NCI-H446 treated with DMSO at 0.1 percent for 48 hours (cell line): ENCODE measurements at regions not wholly inside any gene's neighbourhood (a gene's known extent, or its start where the extent isn't known, plus 50 kb on each side); places are given as distances from the start of the nearest gene placed in this dataset.

ENCODE experiments used
- DNase-seq: peaks from one replicate; lab custom pipeline; 2025; lab: John Stamatoyannopoulos, UW

- DNase-seq = no peak
These were observed 462.9 kb downstream of the CDK5RAP2 start for GRCh38 chr9:120117081-120117480.

- peak; percentile 27 for DNase-seq
These were observed 469.4 kb downstream of the CDK5RAP2 start for GRCh38 chr9:120110520-120110919.

GRCh38 chr9:120109242-120109641 lies 470.7 kb downstream of the CDK5RAP2 start:
- no peak for DNase-seq

GRCh38 chr9:120107138-120107537 lies 472.8 kb downstream of the CDK5RAP2 start:
- DNase-seq = no peak

GRCh38 chr9:120104771-120105170 lies 475.2 kb downstream of the CDK5RAP2 start:
- DNase-seq = no peak

- DNase-seq = no peak
These were observed 479.4 kb downstream of the CDK5RAP2 start for GRCh38 chr9:120100595-120100994.

- DNase-seq = no peak
These were observed 480.9 kb downstream of the CDK5RAP2 start for GRCh38 chr9:120099065-120099464.

GRCh38 chr9:120098584-120098983 lies 481.4 kb downstream of the CDK5RAP2 start:
- no peak for DNase-seq

- no peak for DNase-seq
These were observed 488.8 kb downstream of the CDK5RAP2 start for GRCh38 chr9:120091206-120091605.

GRCh38 chr9:120080849-120081248 lies 499.1 kb downstream of the CDK5RAP2 start:
- no peak for DNase-seq

GRCh38 chr9:120078112-120078511 lies 501.9 kb downstream of the CDK5RAP2 start:
- no peak for DNase-seq

- DNase-seq = no peak
These were observed 508.2 kb downstream of the CDK5RAP2 start for GRCh38 chr9:120071760-120072159.

- DNase-seq = peak; percentile 36
These were observed 513.7 kb downstream of the CDK5RAP2 start for GRCh38 chr9:120066315-120066714.

GRCh38 chr9:120065151-120065550 lies 514.8 kb downstream of the CDK5RAP2 start:
- DNase-seq = no peak

- DNase-seq = no peak
These were observed 535.0 kb downstream of the CDK5RAP2 start for GRCh38 chr9:120045011-120045410.

GRCh38 chr9:120043448-120043847 lies 536.5 kb downstream of the CDK5RAP2 start:
- peak; percentile 6 for DNase-seq

- no peak for DNase-seq
These were observed 539.1 kb downstream of the CDK5RAP2 start for GRCh38 chr9:120040896-120041295.

- DNase-seq = no peak
These were observed 541.6 kb downstream of the CDK5RAP2 start for GRCh38 chr9:120038342-120038741.

GRCh38 chr9:120032639-120033038 lies 547.3 kb downstream of the CDK5RAP2 start:
- no peak for DNase-seq

GRCh38 chr9:120030847-120031246 lies 549.1 kb downstream of the CDK5RAP2 start:
- DNase-seq = no peak

GRCh38 chr9:120018550-120018949 lies 561.4 kb downstream of the CDK5RAP2 start:
- no peak for DNase-seq

GRCh38 chr9:120018037-120018436 lies 561.9 kb downstream of the CDK5RAP2 start:
- DNase-seq = no peak

- DNase-seq = no peak
These were observed 563.7 kb downstream of the CDK5RAP2 start for GRCh38 chr9:120016231-120016630.

GRCh38 chr9:120014796-120015195 lies 565.2 kb downstream of the CDK5RAP2 start:
- peak; percentile 96 for DNase-seq

- DNase-seq = no peak
These were observed 570.1 kb downstream of the CDK5RAP2 start for GRCh38 chr9:120009856-120010255.
